A673 (cell line): ENCODE measurements at regions not wholly inside any gene's neighbourhood (a gene's known extent, or its start where the extent isn't known, plus 50 kb on each side); places are given as distances from the start of the nearest gene placed in this dataset.

Source experiments
- EZH2 ChIP-seq: fragments of 200-600 bp; sonication (generic); IDR thresholded peaks from 2 replicates; pipeline ENCODE4 v1.6.1; 2017; ENCODE audit warnings: borderline replicate concordance, low read depth, mild to moderate bottlenecking, mixed read lengths, antibody characterized with exemption, low read length; ENCODE audit not compliant: poor library complexity, severe bottlenecking
- TF ChIP-seq, protein P1 (sequence below): fragments of 300-800, 200-600 bp; sonication (generic); conservative IDR thresholded peaks from 2 replicates; pipeline ENCODE4 v1.5.1; 2017; ENCODE audit warnings: low read depth, mild to moderate bottlenecking, antibody characterized with exemption, low read length, moderate library complexity, mixed read lengths

DNA sequence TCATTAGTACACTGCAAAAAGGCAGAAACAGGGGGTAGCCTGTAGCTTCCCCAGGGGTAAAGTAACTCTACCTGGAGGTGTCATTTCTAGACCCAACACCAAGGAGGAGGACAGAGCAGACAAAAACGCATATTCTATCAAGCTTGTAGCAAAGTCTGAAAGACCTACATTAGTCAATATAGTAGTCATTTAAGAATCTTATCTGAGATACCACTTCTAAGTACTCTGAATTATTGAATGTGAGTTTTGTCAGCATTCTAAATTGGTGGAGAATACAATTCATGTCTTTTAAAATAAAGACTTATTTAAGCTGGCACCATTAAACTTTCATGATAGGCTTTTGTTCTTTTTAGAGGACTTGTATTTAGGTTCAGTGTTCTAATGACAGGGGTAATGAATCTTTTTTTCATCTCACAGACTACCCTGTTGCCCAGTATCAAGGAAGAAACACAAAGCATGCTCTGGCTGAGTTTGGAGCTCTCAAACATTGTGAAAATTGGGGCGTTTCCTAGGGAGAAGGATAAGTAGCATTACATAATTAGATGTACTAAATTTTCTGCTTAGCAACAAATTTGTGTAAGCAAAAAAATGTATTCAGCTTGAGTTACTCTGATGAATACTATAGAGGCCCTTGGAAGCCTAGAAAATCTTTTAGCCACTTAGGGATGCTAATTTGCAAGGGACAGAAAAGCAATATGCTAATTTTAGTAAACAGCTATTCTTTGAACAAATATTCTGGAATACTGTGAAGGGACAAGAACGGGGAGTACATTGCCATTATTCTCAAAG is 255.4 kb upstream of the HSF2 start:
- TF ChIP-seq, protein P1, sequence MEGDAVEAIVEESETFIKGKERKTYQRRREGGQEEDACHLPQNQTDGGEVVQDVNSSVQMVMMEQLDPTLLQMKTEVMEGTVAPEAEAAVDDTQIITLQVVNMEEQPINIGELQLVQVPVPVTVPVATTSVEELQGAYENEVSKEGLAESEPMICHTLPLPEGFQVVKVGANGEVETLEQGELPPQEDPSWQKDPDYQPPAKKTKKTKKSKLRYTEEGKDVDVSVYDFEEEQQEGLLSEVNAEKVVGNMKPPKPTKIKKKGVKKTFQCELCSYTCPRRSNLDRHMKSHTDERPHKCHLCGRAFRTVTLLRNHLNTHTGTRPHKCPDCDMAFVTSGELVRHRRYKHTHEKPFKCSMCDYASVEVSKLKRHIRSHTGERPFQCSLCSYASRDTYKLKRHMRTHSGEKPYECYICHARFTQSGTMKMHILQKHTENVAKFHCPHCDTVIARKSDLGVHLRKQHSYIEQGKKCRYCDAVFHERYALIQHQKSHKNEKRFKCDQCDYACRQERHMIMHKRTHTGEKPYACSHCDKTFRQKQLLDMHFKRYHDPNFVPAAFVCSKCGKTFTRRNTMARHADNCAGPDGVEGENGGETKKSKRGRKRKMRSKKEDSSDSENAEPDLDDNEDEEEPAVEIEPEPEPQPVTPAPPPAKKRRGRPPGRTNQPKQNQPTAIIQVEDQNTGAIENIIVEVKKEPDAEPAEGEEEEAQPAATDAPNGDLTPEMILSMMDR = no peak
- no peak for TF ChIP-seq EZH2
